ENCODE measurements at regions not wholly inside any gene's neighbourhood (a gene's known extent, or its start where the extent isn't known, plus 50 kb on each side); places are given as distances from the start of the nearest gene placed in this dataset.

GRCh38 chr5:90133941-90134340, 275.6 kb downstream of the CETN3 start:
- no peaks in the 10 kb centered on the region for H3K9me3 ChIP-seq
- no peak overlapping the region for H3K4me3 ChIP-seq
- WGBS, 2 donors (ENCODE audit: low coverage in 1 of 2) = 27 to 30% methylated on average over 1 to 2 of the region's 2 CpGs
- peaks cover 4 to 45% (median 5%) of the 10 kb centered on the region in 3 donors for H3K4me1 ChIP-seq
- no peaks in the 10 kb centered on the region for H3K27me3 ChIP-seq
- ATAC-seq = no peak
- H3K36me3 ChIP-seq = no peaks in the 10 kb centered on the region
- H3K27ac ChIP-seq = peak overlapping the region in 1 of 4 donors; percentile 45
- TF ChIP-seq EP300 (IDR thresholded peaks at IDR 0.05) (no peak), CTCF (IDR thresholded peaks at IDR 0.05) (no peak), POLR2AphosphoS5 (IDR thresholded peaks at IDR 0.05) (no peak), POLR2A (IDR thresholded peaks at IDR 0.05) (no peak)

- WGBS, 2 donors (ENCODE audit: low coverage in 1 of 2) = 13 to 50% methylated on average over 1 of the region's 1 CpG
Observed at GRCh38 chr5:90131383-90132133, 278.0 kb downstream of the CETN3 start.

GRCh38 chr5:90128551-90128950, 281.0 kb downstream of the CETN3 start:
- ATAC-seq = no peak
- Histone ChIP-seq H3K36me3 (no peaks in the 10 kb centered on the region), H3K27me3 (no peaks in the 10 kb centered on the region), H3K9me3 (no peaks in the 10 kb centered on the region), H3K4me1 (peaks cover 0 to 13% (median 0%) of the 10 kb centered on the region in 3 donors), H3K27ac (no peak overlapping the region), H3K4me3 (no peak overlapping the region)
- WGBS, 2 donors (ENCODE audit: low coverage in 1 of 2) = 88 to 100% methylated on average over 1 of the region's 1 CpG
- TF ChIP-seq CTCF (IDR thresholded peaks at IDR 0.05) (no peak), POLR2AphosphoS5 (IDR thresholded peaks at IDR 0.05) (no peak), POLR2A (IDR thresholded peaks at IDR 0.05) (no peak), EP300 (IDR thresholded peaks at IDR 0.05) (no peak)

More at GRCh38 chr5:90131383-90132133, 278.0 kb downstream of the CETN3 start:
- peak; percentile 14 for ATAC-seq
- Histone ChIP-seq H3K9me3 (no peaks in the 10 kb centered on the region), H3K27ac (peak overlapping the region in 1 of 4 donors; percentile 59), H3K4me1 (peaks cover 4 to 43% (median 5%) of the 10 kb centered on the region in 3 donors), H3K27me3 (no peaks in the 10 kb centered on the region), H3K4me3 (no peak overlapping the region), H3K36me3 (no peaks in the 10 kb centered on the region)
- no peak for TF ChIP-seq POLR2AphosphoS5 (IDR thresholded peaks at IDR 0.05)
- no peak for TF ChIP-seq EP300 (IDR thresholded peaks at IDR 0.05)
- TF ChIP-seq POLR2A (IDR thresholded peaks at IDR 0.05) = no peak
- TF ChIP-seq CTCF (IDR thresholded peaks at IDR 0.05) = no peak

GRCh38 chr5:90119531-90119971, 290.0 kb downstream of the CETN3 start:
- Histone ChIP-seq H3K9me3 (no peaks in the 10 kb centered on the region), H3K27ac (no peak overlapping the region), H3K36me3 (no peaks in the 10 kb centered on the region), H3K27me3 (no peaks in the 10 kb centered on the region), H3K4me1 (peaks cover 0 to 11% (median 0%) of the 10 kb centered on the region in 3 donors), H3K4me3 (no peak overlapping the region)
- 24 to 42% methylated on average over 1 of the region's 1 CpG for WGBS, 2 donors (ENCODE audit: low coverage in 1 of 2)
- TF ChIP-seq EP300 (IDR thresholded peaks at IDR 0.05) = no peak
- ATAC-seq = no peak

GRCh38 chr5:90117005-90117404, 292.6 kb downstream of the CETN3 start:
- Histone ChIP-seq H3K4me1 (peaks cover 0 to 15% (median 0%) of the 10 kb centered on the region in 3 donors), H3K36me3 (no peaks in the 10 kb centered on the region), H3K27me3 (no peaks in the 10 kb centered on the region), H3K27ac (no peak overlapping the region), H3K9me3 (no peaks in the 10 kb centered on the region), H3K4me3 (no peak overlapping the region)
- no peak for TF ChIP-seq POLR2A (IDR thresholded peaks at IDR 0.05)
- TF ChIP-seq POLR2AphosphoS5 (IDR thresholded peaks at IDR 0.05) = no peak
- no peak for TF ChIP-seq EP300 (IDR thresholded peaks at IDR 0.05)
- no peak for TF ChIP-seq CTCF (IDR thresholded peaks at IDR 0.05)
- ATAC-seq = no peak
- WGBS, 2 donors (ENCODE audit: low coverage in 1 of 2) = 85 to 91% methylated on average over 1 of the region's 1 CpG
